OCI-LY3 (cell line): ENCODE measurements at regions not wholly inside any gene's neighbourhood (a gene's known extent, or its start where the extent isn't known, plus 50 kb on each side); places are given as distances from the start of the nearest gene placed in this dataset.
"Not testable (repeated sequence)": the region's sequence is repeated elsewhere in the genome, so short reads cannot be mapped to it uniquely, and the experiment has no call there.

ENCODE experiments used
- H2AFZ ChIP-seq: fragments of 200-600, 300-600 bp; shearing (Covaris generic); 2 replicates; pipeline ENCODE4 v1.6.0; 2014; ENCODE audit warnings: antibody characterized with exemption, low read depth, low read length
- H3K27ac ChIP-seq: fragments of 200-600, 300-600 bp; sonication (generic); 2 replicates; pipeline ENCODE4 v1.5.1; 2014; ENCODE audit warnings: mild to moderate bottlenecking, low read length, moderate library complexity, mixed read lengths
- H3K27me3 ChIP-seq: fragments of 200-600, 300-600 bp; sonication (generic); 2 replicates; pipeline ENCODE4 v1.6.1; 2014; ENCODE audit warnings: low read depth, low read length, mixed read lengths
- H3K36me3 ChIP-seq: fragments of 200-600, 300-600 bp; sonication (generic); replicated peaks from 2 replicates; pipeline ENCODE3; 2014; ENCODE audit warnings: low read depth, low read length, mixed read lengths
- H3K4me1 ChIP-seq: fragments of 300-600, 200-600 bp; sonication (generic); 2 replicates; pipeline ENCODE4 v1.6.1; 2014; ENCODE audit warnings: low read length, mixed read lengths
- H3K4me2 ChIP-seq: fragments of 200-600, 300-600 bp; sonication (generic); 2 replicates; pipeline ENCODE4 v1.6.1; 2014; ENCODE audit warnings: low read length, mixed read lengths
- H3K4me3 ChIP-seq: fragments of 300-600, 200-600 bp; sonication (generic); 2 replicates; pipeline ENCODE4 v1.5.1; 2014; ENCODE audit warnings: antibody characterized with exemption, mild to moderate bottlenecking, low read length, moderate library complexity
- H3K79me2 ChIP-seq: fragments of 300-600, 200-600 bp; shearing (Covaris generic); 2 replicates; pipeline ENCODE4 v1.6.1; 2014; ENCODE audit warnings: mild to moderate bottlenecking, low read length, mixed read lengths
- H3K9ac ChIP-seq: fragments of 300-600, 200-600 bp; shearing (Covaris generic); 2 replicates; pipeline ENCODE4 v1.6.0; 2014; ENCODE audit warnings: mild to moderate bottlenecking, low read length, moderate library complexity
- H3K9me3 ChIP-seq: fragments of 200-600, 300-600 bp; shearing (Covaris generic); 2 replicates; pipeline ENCODE4 v1.6.1; 2014; ENCODE audit warnings: low read length, mixed read lengths; ENCODE audit not compliant: insufficient read depth
- H4K20me1 ChIP-seq: fragments of 200-600, 300-600 bp; sonication (generic); 2 replicates; pipeline ENCODE4 v1.6.1; 2016; ENCODE audit warnings: low read length, mixed read lengths; ENCODE audit not compliant: insufficient read depth
- CTCF ChIP-seq: fragments of 200-600, 300-600 bp; sonication (generic); IDR thresholded peaks from 2 replicates; pipeline ENCODE4 v1.5.1; 2014; ENCODE audit warnings: antibody characterized with exemption, low read length, low read depth
- EZH2phosphoT487 ChIP-seq: fragments of 200-600 bp; shearing (Covaris generic); IDR thresholded peaks from 2 replicates; pipeline ENCODE4 v1.6.1; 2018; ENCODE audit warnings: antibody characterized with exemption, mixed run types, low read depth

GRCh38 chr6:84635081-84635761 is 129.2 kb downstream of the TBX18 start:
- Histone ChIP-seq H4K20me1 (no peaks in the 10 kb centered on the region), H3K27me3 (no peaks in the 10 kb centered on the region), H3K4me3 (no peak overlapping the region), H3K9me3 (no peaks in the 10 kb centered on the region), H3K9ac (no peak overlapping the region), H3K4me2 (no peak overlapping the region), H3K27ac (no peak overlapping the region), H3K36me3 (no peaks in the 10 kb centered on the region), H2AFZ (no peak overlapping the region), H3K79me2 (no peaks in the 10 kb centered on the region), H3K4me1 (no peaks in the 10 kb centered on the region)
- TF ChIP-seq EZH2phosphoT487 = no peak
- TF ChIP-seq CTCF = no peak

- TF ChIP-seq CTCF = no peak
- TF ChIP-seq EZH2phosphoT487 = no peak
- H3K27me3 ChIP-seq = no peaks in the 10 kb centered on the region
- H2AFZ ChIP-seq = no peak overlapping the region
- H3K79me2 ChIP-seq = no peaks in the 10 kb centered on the region
- no peaks in the 10 kb centered on the region for H3K4me1 ChIP-seq
- H3K4me2 ChIP-seq = no peak overlapping the region
- no peak overlapping the region for H3K4me3 ChIP-seq
- no peak overlapping the region for H3K9ac ChIP-seq
- no peaks in the 10 kb centered on the region for H4K20me1 ChIP-seq
- no peak overlapping the region for H3K27ac ChIP-seq
- no peaks in the 10 kb centered on the region for H3K36me3 ChIP-seq
- H3K9me3 ChIP-seq = no peaks in the 10 kb centered on the region
Measured at GRCh38 chr6:84633771-84634170, 130.6 kb downstream of the TBX18 start.

- not testable (repeated sequence) for H3K4me3 ChIP-seq, H3K9ac ChIP-seq, H2AFZ ChIP-seq
Measured at GRCh38 chr6:84626527-84626926, 137.9 kb downstream of the TBX18 start.

GRCh38 chr6:84625506-84625905 is 138.9 kb downstream of the TBX18 start:
- no peak overlapping the region for H3K4me2 ChIP-seq
- H3K9ac ChIP-seq = no peak overlapping the region
- no peaks in the 10 kb centered on the region for H3K27me3 ChIP-seq
- no peak overlapping the region for H2AFZ ChIP-seq
- no peak overlapping the region for H3K27ac ChIP-seq
- no peaks in the 10 kb centered on the region for H4K20me1 ChIP-seq
- H3K4me1 ChIP-seq = no peaks in the 10 kb centered on the region
- H3K36me3 ChIP-seq = no peaks in the 10 kb centered on the region
- TF ChIP-seq EZH2phosphoT487 (no peak), CTCF (no peak)
- H3K9me3 ChIP-seq = no peaks in the 10 kb centered on the region
- no peak overlapping the region for H3K4me3 ChIP-seq
- no peaks in the 10 kb centered on the region for H3K79me2 ChIP-seq

More at GRCh38 chr6:84626527-84626926, 137.9 kb downstream of the TBX18 start:
- not testable (repeated sequence) for H3K4me2 ChIP-seq, H3K27ac ChIP-seq, H3K79me2 ChIP-seq, H3K36me3 ChIP-seq, H4K20me1 ChIP-seq, H3K27me3 ChIP-seq, H3K9me3 ChIP-seq, H3K4me1 ChIP-seq
